ENCODE measurements at regions not wholly inside any gene's neighbourhood (a gene's known extent, or its start where the extent isn't known, plus 50 kb on each side); places are given as distances from the start of the nearest gene placed in this dataset.

DNA sequence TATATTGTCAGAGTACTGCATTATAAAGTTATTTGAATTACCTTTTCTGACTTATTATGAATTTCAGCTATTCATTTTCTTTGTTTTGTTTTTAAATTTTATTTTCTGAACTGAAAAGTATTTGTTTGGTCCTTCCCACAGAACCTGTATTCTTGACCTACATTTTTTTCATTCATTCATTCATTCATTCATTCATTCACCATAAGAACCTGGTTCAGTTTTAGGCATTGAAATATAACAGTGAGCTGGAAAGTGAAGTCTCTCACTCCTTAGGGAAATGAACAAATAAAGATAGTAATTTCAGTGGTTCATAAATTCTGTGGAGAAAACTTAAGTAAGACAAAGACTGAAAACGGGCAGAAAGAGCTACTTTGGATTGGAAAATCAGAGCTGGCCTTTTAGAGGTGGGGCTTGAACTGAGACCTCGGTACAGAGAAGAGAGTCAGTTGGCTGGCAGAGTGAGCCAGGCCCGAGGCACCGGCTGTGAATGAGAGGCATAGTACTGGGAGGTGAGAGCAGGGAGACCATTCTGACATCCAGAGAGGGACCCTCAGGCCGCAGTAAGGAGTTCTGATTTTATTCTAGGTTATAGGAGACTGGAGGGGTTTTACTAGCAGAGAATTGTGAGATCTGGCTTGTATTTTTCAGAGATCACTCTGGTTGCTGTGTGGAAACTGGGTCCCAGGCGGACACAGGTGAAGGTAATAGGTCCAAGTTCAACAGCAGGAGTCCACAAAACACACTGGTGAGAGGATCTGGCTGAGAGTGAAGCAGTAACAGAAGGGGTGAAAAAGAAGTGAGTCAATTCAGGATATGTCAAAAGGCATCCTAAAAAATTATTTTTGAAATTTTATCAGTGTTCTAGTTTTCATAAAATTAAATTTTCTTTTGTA, 75.8 kb upstream of the FN1 start:
- no peak for TF ChIP-seq CTCF (IDR thresholded peaks at IDR 0.05; ENCODE audit: insufficient read depth, low read length)
- no peak for TF ChIP-seq POLR2AphosphoS5 (IDR thresholded peaks at IDR 0.05; ENCODE audit: low read depth)

All from HL-60 (cell line).